HG03565 (cell line): ENCODE measurements at regions not wholly inside any gene's neighbourhood (a gene's known extent, or its start where the extent isn't known, plus 50 kb on each side); places are given as distances from the start of the nearest gene placed in this dataset.

ENCODE experiments used
- ATAC-seq: cut with Tn5 transposase; IDR thresholded peaks from one replicate; pipeline ENCODE4 v1.9.1; 2021; ENCODE audit warnings: mild to moderate bottlenecking, moderate library complexity; ENCODE audit not compliant: unreplicated experiment

- no peak for ATAC-seq
These were observed 69.4 kb upstream of the DYRK2 start for GRCh38 chr12:67578976-67579661.

DNA sequence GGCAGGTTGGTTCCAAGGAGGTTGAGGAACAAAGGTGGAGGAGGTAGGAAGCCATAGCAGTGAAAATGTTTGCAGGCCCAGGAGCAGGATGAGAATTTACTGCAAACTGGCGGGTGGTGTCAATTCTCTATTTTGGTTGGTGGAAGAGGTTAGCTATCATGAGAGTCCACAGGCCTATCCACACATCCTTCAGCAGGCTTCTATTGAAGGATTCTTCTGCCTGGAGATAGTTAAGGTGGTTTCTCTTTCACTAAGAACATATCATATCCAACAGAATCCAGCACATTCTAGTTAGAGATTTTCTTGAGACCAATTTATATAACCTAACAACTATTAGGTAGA is 68.9 kb upstream of the DYRK2 start:
- ATAC-seq = no peak

DNA sequence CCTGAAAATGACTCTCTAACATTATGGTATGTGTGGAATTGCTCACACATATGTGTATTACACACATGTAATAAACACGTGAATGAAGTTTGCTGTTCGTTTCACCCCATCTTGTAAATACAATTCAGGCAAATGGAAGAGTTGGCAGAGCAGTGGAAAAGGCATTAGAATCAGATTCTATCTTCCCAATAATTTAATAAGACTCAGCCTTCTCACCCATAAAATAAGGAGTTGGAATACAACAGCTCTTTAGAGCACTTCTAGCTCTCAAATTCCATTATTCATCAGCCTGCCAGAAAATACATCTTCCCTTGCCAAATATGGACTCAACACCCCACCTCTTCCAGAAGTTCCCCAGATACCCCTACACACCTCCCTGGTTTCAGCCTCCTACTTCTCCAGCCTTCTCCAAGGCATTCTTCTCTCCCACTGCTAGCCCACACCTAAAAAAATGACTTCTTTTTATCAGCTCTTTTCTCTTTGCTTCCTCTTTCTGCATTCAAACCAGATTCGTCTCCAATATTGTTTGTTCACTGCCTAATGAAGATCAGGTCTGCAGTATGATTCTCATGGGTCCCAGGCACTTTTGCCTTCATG is 66.2 kb upstream of the DYRK2 start:
- ATAC-seq = no peak

DNA sequence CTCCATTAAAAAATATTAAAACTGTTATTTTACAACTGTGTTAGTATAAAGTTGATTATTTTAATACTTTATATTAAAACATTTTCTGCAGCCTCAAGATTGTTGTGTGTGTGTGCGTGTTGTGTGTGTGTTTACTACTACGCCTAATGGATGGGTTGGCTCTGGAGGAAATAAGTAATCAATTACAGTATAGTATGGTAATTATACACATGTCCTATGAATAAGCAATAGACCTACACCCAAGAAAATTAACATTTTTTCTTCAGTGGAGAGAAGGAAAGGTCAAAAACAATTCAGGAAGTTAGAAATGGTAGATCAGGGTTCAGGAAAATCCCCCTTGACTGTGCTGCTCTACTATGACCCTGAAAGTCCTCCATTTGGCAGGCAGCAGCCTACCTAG is 65.7 kb upstream of the DYRK2 start:
- no peak for ATAC-seq

DNA sequence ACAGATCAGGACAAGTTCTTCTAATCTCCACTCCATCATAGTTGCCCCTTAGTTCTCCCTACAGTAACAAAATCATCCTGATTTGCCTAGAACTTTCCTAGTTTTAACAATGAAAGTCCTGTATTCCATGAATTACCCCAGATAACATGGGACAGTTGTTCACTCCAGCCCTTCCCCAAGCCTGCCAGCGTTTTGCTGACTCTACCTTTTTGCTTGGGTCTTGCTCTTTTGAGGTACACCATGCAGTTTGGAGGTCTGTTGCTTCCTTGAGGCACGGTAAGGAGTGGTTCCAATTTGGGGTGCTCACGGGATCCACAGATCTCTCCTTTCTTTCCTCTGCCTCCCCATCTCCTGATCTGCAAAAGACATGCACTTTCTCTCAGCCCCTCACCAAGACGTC is 61.6 kb upstream of the DYRK2 start:
- ATAC-seq = no peak

- ATAC-seq = no peak
These were observed 59.5 kb upstream of the DYRK2 start for GRCh38 chr12:67589078-67589477.

GRCh38 chr12:67590149-67590790 is 58.3 kb upstream of the DYRK2 start:
- ATAC-seq = no peak

GRCh38 chr12:67592228-67593011 is 56.1 kb upstream of the DYRK2 start:
- no peak for ATAC-seq

DNA sequence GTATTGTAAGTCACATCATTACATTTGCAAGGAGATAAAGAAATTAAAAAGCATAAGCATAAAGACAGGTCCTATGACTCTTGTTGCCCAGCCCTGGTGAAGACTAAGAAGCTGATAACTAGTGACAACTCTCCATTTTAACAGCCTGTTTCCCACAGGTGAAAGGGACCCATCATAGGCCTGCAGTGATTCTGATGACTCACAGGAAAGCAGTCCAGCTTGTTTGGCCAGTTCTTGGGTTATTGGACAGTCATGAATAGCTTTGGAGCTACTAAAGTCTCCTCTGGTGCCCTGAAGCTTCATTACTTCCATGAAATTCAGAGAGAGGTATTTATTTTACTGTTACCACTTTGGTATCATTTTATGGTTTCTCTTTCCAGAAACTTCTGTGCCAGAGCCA is 55.5 kb upstream of the DYRK2 start:
- ATAC-seq = no peak

GRCh38 chr12:67593461-67594330 is 54.8 kb upstream of the DYRK2 start:
- no peak for ATAC-seq

DNA sequence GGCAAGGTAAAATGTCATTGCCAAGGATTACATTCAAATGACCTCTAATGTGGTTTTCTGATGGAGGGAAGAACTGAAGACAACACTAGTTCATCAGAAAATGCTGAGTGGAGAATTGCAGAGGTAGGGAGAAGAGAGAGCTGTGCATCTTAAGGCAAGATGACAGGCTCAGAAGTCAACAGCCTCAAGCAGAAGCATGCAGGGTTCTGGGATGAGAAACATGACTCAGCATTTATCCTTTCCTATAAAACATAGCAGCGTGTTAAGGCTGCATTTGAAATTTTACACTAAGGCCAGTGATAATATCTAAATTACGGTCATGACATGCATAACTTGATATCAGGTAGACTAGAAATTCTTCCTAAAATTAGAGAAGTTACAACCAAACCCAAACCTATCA is 53.7 kb upstream of the DYRK2 start:
- no peak for ATAC-seq

- no peak for ATAC-seq
These were observed 53.2 kb upstream of the DYRK2 start for GRCh38 chr12:67595365-67595764.

DNA sequence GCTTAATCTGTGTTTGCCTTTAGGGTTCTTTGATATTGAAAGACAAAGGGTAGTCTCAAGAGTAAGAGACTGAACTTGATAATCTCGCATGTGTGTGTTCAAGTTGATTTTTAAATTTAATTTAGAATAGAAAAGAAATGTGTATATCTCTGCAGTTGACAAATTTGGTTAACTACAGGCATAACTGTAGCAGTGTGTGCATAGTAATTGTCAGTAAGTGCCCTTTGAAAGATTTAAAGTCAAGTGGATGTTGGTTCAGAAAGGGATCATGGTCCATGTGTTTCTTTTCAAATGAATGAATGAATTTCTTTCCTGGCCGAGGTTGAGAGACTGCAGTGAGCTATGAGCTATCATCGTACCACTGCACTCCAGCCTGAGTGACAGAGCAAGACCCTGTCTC is 49.9 kb upstream of the DYRK2 start:
- no peak for ATAC-seq
